HG03066 (cell line): ENCODE measurements at regions not wholly inside any gene's neighbourhood (a gene's known extent, or its start where the extent isn't known, plus 50 kb on each side); places are given as distances from the start of the nearest gene placed in this dataset.

ENCODE experiments used
- ATAC-seq: cut with Tn5 transposase; IDR thresholded peaks from one replicate; pipeline ENCODE4 v1.9.1; 2021; ENCODE audit warnings: low read depth; ENCODE audit not compliant: unreplicated experiment

GRCh38 chr6:43986177-43986825 is 141.0 kb downstream of the MRPL14 start:
- ATAC-seq, result no peak

GRCh38 chr6:43985329-43985728 is 141.9 kb downstream of the MRPL14 start:
- ATAC-seq, result no peak

GRCh38 chr6:43984442-43985321 is 142.6 kb downstream of the MRPL14 start:
- no peak for ATAC-seq

GRCh38 chr6:43983632-43984031 is 143.6 kb downstream of the MRPL14 start:
- ATAC-seq, result no peak

GRCh38 chr6:43983191-43983590 is 144.1 kb downstream of the MRPL14 start:
- no peak for ATAC-seq

- ATAC-seq, result no peak
These were observed 145.1 kb downstream of the MRPL14 start for GRCh38 chr6:43982084-43982625.

DNA sequence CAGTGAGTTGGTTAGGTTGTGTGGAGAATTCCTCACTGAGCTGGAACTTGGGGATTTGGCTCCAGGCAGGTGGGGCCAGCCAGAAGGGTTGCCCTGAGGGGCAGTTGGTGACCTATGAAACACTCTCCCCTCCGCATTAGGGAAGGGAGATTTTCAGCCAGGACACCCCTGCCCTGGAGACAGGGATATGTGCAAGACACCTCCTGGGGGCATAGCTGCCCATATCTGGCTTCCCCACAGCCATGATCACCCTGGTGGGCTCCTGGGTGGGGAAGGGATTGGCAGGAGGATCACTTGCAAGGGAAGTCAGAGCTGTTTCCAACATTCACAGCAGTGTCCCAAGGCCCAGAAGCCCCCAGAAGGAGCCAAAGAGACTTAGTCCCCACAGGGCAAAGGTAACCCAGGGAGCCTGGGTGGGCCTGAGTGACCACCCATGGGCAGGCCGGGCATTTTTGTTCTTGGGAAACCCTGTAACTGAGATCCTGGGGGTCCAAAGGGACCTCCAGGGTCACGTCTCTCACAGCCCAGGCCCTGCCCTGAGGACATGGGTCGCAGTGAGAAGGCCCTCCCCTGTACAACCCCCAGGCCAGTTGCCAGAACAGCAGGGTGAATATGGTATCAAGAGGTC is 145.8 kb downstream of the MRPL14 start:
- no peak for ATAC-seq

DNA sequence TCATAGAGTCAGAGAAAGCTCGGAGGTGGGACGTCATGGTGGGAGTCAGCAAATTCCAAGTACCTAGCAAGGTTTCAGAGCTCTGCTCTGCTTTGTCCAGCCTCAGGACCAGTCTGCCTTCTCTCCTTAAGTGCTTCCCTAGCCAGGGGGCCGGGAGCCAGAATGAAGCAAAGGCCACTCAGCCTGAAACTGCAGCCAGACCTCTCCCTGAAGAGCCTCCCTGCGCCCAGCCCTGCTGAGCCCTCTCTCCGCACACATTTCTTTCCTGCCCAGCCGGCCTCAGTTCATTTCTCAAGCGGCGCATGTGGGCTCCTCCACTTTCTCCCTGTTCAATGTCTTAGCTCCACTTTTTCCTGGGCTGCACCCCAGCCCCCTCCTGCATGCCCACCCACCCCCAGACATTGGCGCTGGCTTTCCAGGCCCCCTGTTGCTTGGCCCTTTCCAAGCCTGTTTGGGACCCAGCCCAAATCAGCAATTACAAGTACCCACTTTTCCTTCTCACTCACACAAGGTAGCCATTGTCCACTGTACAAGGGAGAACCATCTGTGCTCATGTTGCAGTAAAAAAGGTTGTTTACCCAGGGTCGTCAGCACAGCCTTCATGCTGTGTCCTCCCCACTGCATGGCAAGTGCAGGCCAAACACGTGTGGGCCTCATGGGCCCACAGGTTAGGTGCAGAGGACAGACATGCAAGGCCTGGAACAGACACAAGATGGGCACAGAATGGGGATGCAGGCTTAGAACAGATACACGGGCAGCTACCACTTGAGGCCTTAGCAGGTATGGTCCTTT is 147.1 kb downstream of the MRPL14 start:
- no peak for ATAC-seq

- no peak for ATAC-seq
These were observed 147.7 kb downstream of the MRPL14 start for GRCh38 chr6:43979525-43979924.

DNA sequence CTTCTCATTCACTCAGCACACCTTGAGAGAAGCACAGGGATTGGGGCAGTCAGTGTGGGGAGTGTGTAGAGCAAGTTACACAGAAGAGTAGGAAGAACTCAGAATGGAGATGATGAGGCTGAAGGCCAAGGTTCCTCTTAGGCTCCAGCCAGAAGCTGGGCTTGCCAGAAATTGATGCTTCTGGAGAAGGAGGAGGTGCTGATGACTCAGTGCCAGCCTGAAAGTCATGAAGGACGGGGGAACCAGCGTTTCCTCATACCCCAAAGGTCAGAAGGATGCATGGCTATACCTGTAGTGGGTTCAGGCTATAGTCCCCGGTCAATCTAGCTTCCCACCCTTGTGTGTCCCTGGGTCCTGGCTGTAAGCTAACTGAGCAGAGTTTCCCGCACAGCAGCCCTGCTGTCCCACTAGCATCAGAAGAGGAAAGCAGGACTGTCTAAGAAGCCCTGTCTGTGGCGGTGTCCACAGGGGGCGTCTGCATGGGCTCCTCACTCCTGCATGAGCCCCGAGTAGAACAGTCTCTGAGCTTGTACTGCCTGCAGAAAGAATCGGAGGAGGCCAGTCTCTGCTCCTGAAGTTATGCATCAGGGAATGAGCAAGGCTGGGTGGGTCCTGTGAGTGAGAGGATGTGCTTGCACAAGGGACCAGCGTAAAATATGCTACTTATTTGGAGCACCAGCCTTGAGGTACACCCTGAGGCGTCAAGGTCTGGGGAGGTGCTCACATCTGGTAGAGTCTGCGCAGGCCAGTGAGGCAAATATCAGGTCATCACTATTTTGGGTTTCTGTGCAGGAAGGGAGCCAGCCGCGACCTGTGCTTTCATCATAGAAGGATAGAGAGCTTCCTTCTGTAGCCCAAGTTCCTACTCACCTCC is 148.5 kb downstream of the MRPL14 start:
- no peak for ATAC-seq

- peak; percentile 79 for ATAC-seq
These were observed 149.7 kb downstream of the MRPL14 start for GRCh38 chr6:43977404-43978111.

- ATAC-seq, result no peak
These were observed 150.4 kb downstream of the MRPL14 start for GRCh38 chr6:43976706-43977403.

DNA sequence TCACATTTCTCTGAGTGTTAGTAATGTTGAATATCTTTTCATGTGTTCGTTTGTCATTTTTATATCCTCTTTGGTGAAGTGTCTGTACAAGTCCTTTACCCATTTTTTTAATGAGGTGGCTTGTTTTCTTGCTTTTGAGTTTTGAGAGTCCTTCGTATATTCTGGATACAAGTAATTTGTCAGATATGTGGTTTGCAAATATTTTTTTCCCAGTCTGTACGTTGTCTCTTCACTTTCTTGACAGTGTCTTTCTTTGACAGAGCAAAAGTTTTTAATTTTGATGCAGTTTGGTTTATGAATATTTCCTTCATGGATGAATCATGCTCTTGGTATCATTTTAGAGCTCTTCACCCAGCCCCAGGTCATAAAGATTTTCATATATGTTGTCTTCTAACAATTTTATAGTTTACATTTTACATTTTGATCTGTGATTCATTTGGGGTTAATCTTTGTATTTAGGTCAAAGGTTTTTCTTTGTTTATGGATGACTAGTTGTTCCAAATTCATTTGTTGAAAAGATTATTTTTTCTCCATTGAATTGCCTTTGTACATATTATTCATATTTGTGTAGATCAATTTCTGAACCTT is 152.5 kb downstream of the MRPL14 start:
- ATAC-seq, result no peak

GRCh38 chr6:43973357-43973756 is 153.9 kb downstream of the MRPL14 start:
- ATAC-seq, result no peak

- ATAC-seq, result no peak
These were observed 154.3 kb downstream of the MRPL14 start for GRCh38 chr6:43972913-43973300.

GRCh38 chr6:43972179-43972912 is 154.9 kb downstream of the MRPL14 start:
- ATAC-seq, result no peak

- ATAC-seq, result no peak
These were observed 155.5 kb downstream of the MRPL14 start for GRCh38 chr6:43971776-43972126.
